GM18502 (cell line): ENCODE measurements at regions not wholly inside any gene's neighbourhood (a gene's known extent, or its start where the extent isn't known, plus 50 kb on each side); places are given as distances from the start of the nearest gene placed in this dataset.
A peak's percentile ranks its signal among the peaks of the same experiment; 100 is the strongest.

ENCODE experiments used
- ATAC-seq: cut with Tn5 transposase; IDR thresholded peaks from one replicate; pipeline ENCODE4 v1.9.1; 2021; ENCODE audit warnings: mild to moderate bottlenecking; ENCODE audit not compliant: unreplicated experiment, poor library complexity

- no peak for ATAC-seq
Observed at GRCh38 chr9:103992938-103993579, 101.0 kb upstream of the SMC2 start.

DNA sequence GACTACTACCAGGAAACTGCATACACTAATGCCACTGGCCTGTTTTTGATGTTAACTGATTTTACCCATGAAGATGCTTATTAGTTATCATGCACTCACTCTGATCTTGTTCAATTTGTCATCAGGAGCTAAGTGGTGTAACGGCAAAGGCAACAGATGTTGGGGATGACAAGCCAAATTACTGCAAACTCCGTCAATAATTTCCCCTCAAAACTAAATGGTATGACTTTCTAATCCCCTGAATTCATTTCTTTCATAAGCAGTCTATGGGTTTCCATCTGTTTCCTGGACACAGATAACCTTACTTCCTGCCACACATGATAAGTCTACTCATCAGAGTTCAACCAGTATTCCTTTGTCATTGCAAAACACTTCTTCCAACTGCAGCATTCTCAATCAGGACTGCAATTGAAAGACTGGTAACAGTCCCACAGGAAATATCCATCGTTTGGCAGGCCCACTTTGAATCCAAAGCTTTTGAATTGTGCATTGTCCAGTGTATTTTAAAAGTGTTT, 96.2 kb upstream of the SMC2 start:
- no peak for ATAC-seq

DNA sequence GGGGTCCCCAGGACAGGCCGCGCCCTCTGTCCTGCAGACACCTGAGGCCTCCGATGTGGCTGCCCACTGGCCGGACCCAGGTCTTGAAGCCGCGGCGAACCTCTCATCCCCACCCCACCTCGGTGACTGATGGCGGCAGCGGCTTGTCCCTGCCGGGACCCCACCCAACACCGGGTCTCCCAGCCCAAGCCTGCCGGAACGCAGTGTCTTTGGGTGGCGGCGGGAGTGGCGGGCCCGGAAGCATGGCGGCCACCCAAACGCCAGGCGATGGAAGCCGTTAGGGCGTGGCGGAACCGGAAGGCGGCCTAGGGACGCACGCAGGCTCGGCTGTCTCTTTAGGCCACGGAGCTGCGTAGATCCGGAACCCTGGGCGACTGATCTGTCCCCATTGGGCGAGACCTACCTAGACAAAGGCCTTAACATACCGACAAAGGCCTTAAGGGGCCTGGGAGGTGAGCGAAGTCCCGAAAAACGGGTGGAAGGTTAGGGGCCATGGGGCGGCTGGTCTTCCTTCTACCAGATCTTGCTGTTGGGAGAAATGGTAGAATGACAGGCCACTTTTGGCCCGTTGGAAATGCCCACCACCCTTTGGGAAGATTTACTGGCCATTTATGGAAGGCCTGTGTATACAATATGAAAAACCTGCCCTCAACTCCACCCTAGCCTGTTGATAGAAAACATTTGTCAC, 94.6 kb upstream of the SMC2 start:
- no peak for ATAC-seq

DNA sequence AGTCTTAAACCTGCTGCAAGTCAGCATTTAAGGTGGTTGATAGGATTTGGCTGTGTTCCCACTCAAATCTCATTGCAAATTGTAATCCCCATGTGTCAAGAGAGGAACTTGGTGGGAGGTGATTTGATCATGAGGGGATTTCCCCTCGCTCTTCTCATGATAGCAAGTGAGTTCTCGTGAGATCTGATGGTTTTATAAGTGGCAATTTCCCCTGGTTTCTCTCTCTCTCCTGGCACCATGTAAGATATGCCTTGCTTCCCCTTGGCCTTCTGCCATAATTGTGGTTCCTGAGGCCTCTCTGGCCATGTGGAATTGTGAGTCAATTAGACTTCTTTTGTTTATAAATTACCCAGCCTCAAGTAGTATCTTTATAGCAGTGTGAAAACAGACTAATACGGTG, 84.3 kb upstream of the SMC2 start:
- no peak for ATAC-seq

- ATAC-seq, result no peak
Observed at GRCh38 chr9:104022083-104022482, 72.0 kb upstream of the SMC2 start.

GRCh38 chr9:104025104-104025503, 69.0 kb upstream of the SMC2 start:
- ATAC-seq, result no peak

GRCh38 chr9:104025945-104026344, 68.2 kb upstream of the SMC2 start:
- no peak for ATAC-seq

DNA sequence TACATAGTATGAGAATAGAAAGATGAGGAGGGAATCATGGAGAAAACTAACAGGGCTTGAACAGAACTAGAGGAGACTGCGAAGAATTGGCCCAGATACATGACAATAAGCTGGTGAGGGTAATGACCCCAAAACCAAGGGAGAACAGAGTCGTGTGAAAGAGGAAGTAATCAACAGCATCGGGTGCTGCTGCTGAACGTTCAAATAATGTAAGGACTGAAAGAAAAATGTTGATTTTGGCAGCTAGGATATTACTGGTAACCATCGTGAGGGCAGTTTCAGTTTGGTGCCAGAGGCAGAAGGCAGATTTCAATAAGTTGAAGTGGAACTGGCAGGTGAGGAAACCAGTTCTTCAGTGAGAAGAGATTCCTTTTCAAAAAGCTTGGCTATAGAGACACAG, 66.8 kb upstream of the SMC2 start:
- ATAC-seq, result peak; percentile 54

GRCh38 chr9:104028827-104029226, 65.3 kb upstream of the SMC2 start:
- ATAC-seq, result peak; percentile 56
